ENCODE measurements at regions not wholly inside any gene's neighbourhood (a gene's known extent, or its start where the extent isn't known, plus 50 kb on each side); places are given as distances from the start of the nearest gene placed in this dataset.

GRCh38 chr12:80019691-80020090, 79.6 kb upstream of the OTOGL start:
- ChIA-PET CTCF (ENCODE audit: partially characterized antibody) (no interaction called here), POLR2A (ENCODE audit: partially characterized antibody) (no interaction called here)
- H2AK5ac ChIP-seq (ENCODE audit: low read depth, low read length): no peak overlapping the region
- no peak overlapping the region for H3K56ac ChIP-seq (replicated peaks; ENCODE audit: insufficient read length, low read depth, low read length)
- no peak overlapping the region for H3K14ac ChIP-seq (ENCODE audit: insufficient read length)
- no peak overlapping the region for H3K4ac ChIP-seq (replicated peaks; ENCODE audit: insufficient read length, low read depth, low read length)
- H3K79me2 ChIP-seq (ENCODE audit: control insufficient read depth in 1 of 2, insufficient read depth in 2 of 2, low read length in 2 of 2): no peaks in the 10 kb centered on the region
- H3K23ac ChIP-seq (ENCODE audit: insufficient read length): no peak overlapping the region
- no peak overlapping the region for H4K8ac ChIP-seq (ENCODE audit: extremely low read depth, insufficient read depth, low read length)
- no peaks in the 10 kb centered on the region for H3K4me1 ChIP-seq (replicated peaks in 1 of 4; ENCODE audit: control insufficient read depth in 3 of 4, insufficient read depth in 4 of 4, low read length in 3 of 4)
- no peak overlapping the region for H2BK15ac ChIP-seq (ENCODE audit: low read length)
- no peak overlapping the region for H2BK120ac ChIP-seq (replicated peaks; ENCODE audit: low read depth, low read length)
- no peaks in the 10 kb centered on the region; a peak in 1 of 8 replicates for H3K36me3 ChIP-seq (ENCODE audit: control insufficient read depth in 2 of 4, insufficient read depth in 4 of 4, low read length in 3 of 4)
- TF ChIP-seq SIX5 (IDR thresholded peaks at IDR 0.05; ENCODE audit: low read depth, low read length) (no peak), SP2 (IDR thresholded peaks at IDR 0.05; ENCODE audit: low read length) (no peak), SIN3A (conservative IDR thresholded peaks at IDR 0.05 in 1 of 2, IDR thresholded peaks at IDR 0.05 in 1 of 2; ENCODE audit: low read depth in 1 of 2, low read length in 2 of 2) (no peak), TEAD4 (IDR thresholded peaks at IDR 0.05; ENCODE audit: low read depth, low read length) (no peak), GTF2F1 (IDR thresholded peaks at IDR 0.05; ENCODE audit: borderline replicate concordance, low read depth, low read length) (no peak), SP1 (IDR thresholded peaks at IDR 0.05; ENCODE audit: low read depth, low read length) (no peak), USF2 (IDR thresholded peaks at IDR 0.05; ENCODE audit: low read length) (no peak)
- H3K4me3 ChIP-seq (ENCODE audit: extremely low read depth in 1 of 4, insufficient read depth in 2 of 4, low read depth in 3 of 4, low read length in 4 of 4): no peak overlapping the region
- no peaks in the 10 kb centered on the region for H3K27me3 ChIP-seq (replicated peaks in 1 of 4; ENCODE audit: control insufficient read depth in 3 of 4, extremely low read depth in 1 of 4, insufficient read depth in 3 of 4, low read length in 3 of 4)
- H3K27ac ChIP-seq (ENCODE audit: low read depth, low read length): no peak overlapping the region
- H4K91ac ChIP-seq (replicated peaks; ENCODE audit: insufficient read length, low read length): no peak overlapping the region
- H2BK12ac ChIP-seq (ENCODE audit: low read depth, low read length): no peak overlapping the region
- H3K9ac ChIP-seq (replicated peaks in 1 of 4; ENCODE audit: extremely low read depth in 1 of 4, low read depth in 3 of 4, low read length in 3 of 4): no peak overlapping the region
- H4K5ac ChIP-seq (ENCODE audit: insufficient read length, low read depth, low read length): no peak overlapping the region
- FAIRE-seq (no peak), DNase-seq (ENCODE audit: low read depth in 1 of 2, low spot score in 2 of 2) (no peak)
- H3K18ac ChIP-seq (ENCODE audit: extremely low read depth, low read length): no peak overlapping the region
- H3K4me2 ChIP-seq (ENCODE audit: insufficient read depth in 1 of 2, low read depth in 2 of 2, low read length in 2 of 2): no peak overlapping the region
- 90% methylated on average over 5 of the region's 5 CpGs; no CpG with 5 or more reads in 1 of the 2 experiments for WGBS, 2 experiments (ENCODE audit: extremely low coverage in 1 of 2, insufficient coverage in 1 of 2, insufficient read length in 1 of 2, insufficient replicate concordance in 2 of 2, low coverage in 1 of 2, low lambda C conversion rate in 2 of 2, missing lambda C conversion rate in 1 of 2)
- H3K23me2 ChIP-seq (ENCODE audit: low read depth, low read length): no peaks in the 10 kb centered on the region
- H3K9me3 ChIP-seq (ENCODE audit: insufficient read depth in 2 of 2, low read depth in 1 of 2, low read length in 1 of 2): no peaks in the 10 kb centered on the region
- H4K20me1 ChIP-seq (replicated peaks in 1 of 2; ENCODE audit: control insufficient read depth in 1 of 2, insufficient read depth in 2 of 2, low read length in 2 of 2): no peaks in the 10 kb centered on the region
- no peak overlapping the region for H2BK20ac ChIP-seq (ENCODE audit: low read length)
- no peak overlapping the region for H2AFZ ChIP-seq (ENCODE audit: low read length)
- no peaks in the 10 kb centered on the region for H3K79me1 ChIP-seq (ENCODE audit: low read depth, low read length)
- H2BK5ac ChIP-seq (ENCODE audit: low read depth, low read length): no peak overlapping the region
